ENCODE measurements at regions not wholly inside any gene's neighbourhood (a gene's known extent, or its start where the extent isn't known, plus 50 kb on each side); places are given as distances from the start of the nearest gene placed in this dataset.

GRCh38 chr11:16406226-16406625 is 49.9 kb upstream of the SOX6 start:
- no peaks in the 10 kb centered on the region for H3K36me3 ChIP-seq (ENCODE audit: control insufficient read depth, insufficient read depth, low read length)
- no peak overlapping the region for H3K27ac ChIP-seq (ENCODE audit: insufficient read depth, low read depth, low read length, poor library complexity, severe bottlenecking)
- H3K27me3 ChIP-seq (ENCODE audit: control insufficient read depth, insufficient read depth, low read length, poor library complexity, severe bottlenecking), result peaks cover 76% of the 10 kb centered on the region
- peaks cover 13% of the 10 kb centered on the region for H3K4me1 ChIP-seq (ENCODE audit: control insufficient read depth, insufficient read depth, low read length)
- 93% methylated on average over 1 of the region's 1 CpG for WGBS, 2 experiments
- no peak overlapping the region for H3K4me3 ChIP-seq (ENCODE audit: insufficient read depth, low read depth, low read length)
- no peaks in the 10 kb centered on the region for H3K9me3 ChIP-seq (ENCODE audit: control insufficient read depth, low read length)

Measured in ectodermal cell (in vitro differentiated cells).